Stimulated activated naive CD4-positive, alpha-beta T cell treated with Interleukin-2 at 50 U/mL for 16 hours (primary cell): ENCODE measurements at regions not wholly inside any gene's neighbourhood (a gene's known extent, or its start where the extent isn't known, plus 50 kb on each side); places are given as distances from the start of the nearest gene placed in this dataset.
"Not testable (repeated sequence)": the region's sequence is repeated elsewhere in the genome, so short reads cannot be mapped to it uniquely, and the experiment has no call there.

Experiments used
- DNase-seq: peaks from one replicate; lab custom pipeline; 2025; lab: John Stamatoyannopoulos, UW

GRCh38 chr14:56046546-56046945 is 71.7 kb upstream of the PELI2 start:
- DNase-seq, result no peak

- no peak for DNase-seq
Observed at GRCh38 chr14:56046996-56047395, 71.2 kb upstream of the PELI2 start.

- DNase-seq, result no peak
Observed at GRCh38 chr14:56049536-56049935, 68.7 kb upstream of the PELI2 start.

- DNase-seq, result no peak
Observed at GRCh38 chr14:56055511-56055910, 62.7 kb upstream of the PELI2 start.

- DNase-seq, result no peak
Observed at GRCh38 chr14:56056031-56056430, 62.2 kb upstream of the PELI2 start.

- DNase-seq, result no peak
Observed at GRCh38 chr14:56057071-56057741, 61.0 kb upstream of the PELI2 start.

GRCh38 chr14:56057767-56058166 is 60.4 kb upstream of the PELI2 start:
- DNase-seq, result no peak

- no peak for DNase-seq
Observed at GRCh38 chr14:56059054-56059453, 59.2 kb upstream of the PELI2 start.

- DNase-seq, result no peak
Observed at GRCh38 chr14:56061051-56061450, 57.2 kb upstream of the PELI2 start.

- no peak for DNase-seq
Observed at GRCh38 chr14:56063131-56063530, 55.1 kb upstream of the PELI2 start.

- no peak for DNase-seq
Observed at GRCh38 chr14:56064513-56064912, 53.7 kb upstream of the PELI2 start.

GRCh38 chr14:56065199-56065598 is 53.0 kb upstream of the PELI2 start:
- not testable (repeated sequence) for DNase-seq

- no peak for DNase-seq
Observed at GRCh38 chr14:56065621-56066290, 52.5 kb upstream of the PELI2 start.
